NCI-H128 (cell line): ENCODE measurements at regions not wholly inside any gene's neighbourhood (a gene's known extent, or its start where the extent isn't known, plus 50 kb on each side); places are given as distances from the start of the nearest gene placed in this dataset.
"Not testable (repeated sequence)": the region's sequence is repeated elsewhere in the genome, so short reads cannot be mapped to it uniquely, and the experiment has no call there.

ENCODE experiments used
- DNase-seq: peaks from one replicate; lab custom pipeline; 2025; ENCODE audit not compliant: unreplicated experiment; lab: John Stamatoyannopoulos, UW

DNA sequence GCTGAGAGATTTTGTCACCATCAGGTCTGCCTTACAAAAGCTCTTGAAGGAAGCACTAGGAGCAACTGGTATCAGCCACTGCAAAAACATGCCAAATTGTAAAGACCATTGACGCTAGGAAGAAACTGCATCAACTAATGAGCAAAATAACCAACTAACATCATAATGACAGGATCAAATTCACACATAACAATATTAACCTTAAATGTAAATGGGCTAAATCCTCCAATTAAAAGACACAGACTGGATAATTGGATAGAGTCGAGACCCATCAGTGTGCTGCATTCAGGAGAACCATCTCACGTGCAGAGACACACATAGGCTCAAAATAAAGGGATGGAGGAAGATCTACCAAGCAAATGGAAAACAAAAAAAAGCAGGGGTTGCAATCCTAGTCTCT is 53.1 kb upstream of the SELENOP start:
- not testable (repeated sequence) for DNase-seq
